ENCODE measurements at regions not wholly inside any gene's neighbourhood (a gene's known extent, or its start where the extent isn't known, plus 50 kb on each side); places are given as distances from the start of the nearest gene placed in this dataset.

DNA sequence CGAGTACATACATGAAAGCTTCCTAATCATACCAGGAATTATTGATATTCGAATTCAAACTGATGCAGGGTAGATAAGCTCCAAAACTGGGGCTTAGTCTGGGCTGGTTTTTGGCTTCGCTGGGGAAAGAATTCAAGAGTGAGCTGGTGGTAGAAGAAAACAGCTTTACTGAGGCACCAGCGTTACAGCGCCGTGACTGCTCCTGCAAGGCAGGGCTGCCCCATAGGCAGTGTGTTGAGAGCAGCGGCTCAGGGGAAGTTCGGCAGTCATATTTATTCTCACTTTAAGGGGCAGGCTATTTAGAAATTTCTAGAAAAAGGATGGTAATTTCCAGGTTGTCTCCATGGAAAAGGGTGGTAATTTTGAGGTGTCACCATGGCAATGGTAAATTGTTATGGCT lies 292.6 kb upstream of the TCF4 start:
- Histone ChIP-seq H3K36me3 (no peaks in the 10 kb centered on the region), H3K9me3 (no peaks in the 10 kb centered on the region), H3K27me3 (no peaks in the 10 kb centered on the region), H3K4me1 (no peaks in the 10 kb centered on the region), H3K4me3 (no peak overlapping the region), H3K27ac (replicated peaks in 1 of 4) (no peak overlapping the region)
- intact Hi-C loops (cut with DNase I), result no loop called here
- 88% methylated on average over 8 of the region's 8 CpGs for WGBS
- no peak for TF ChIP-seq CTCF (IDR thresholded peaks at IDR 0.05)
- no peak for TF ChIP-seq EP300 (IDR thresholded peaks at IDR 0.05)
- no peak for TF ChIP-seq POLR2AphosphoS5 (IDR thresholded peaks at IDR 0.05)
- no peak for TF ChIP-seq POLR2A (IDR thresholded peaks at IDR 0.05; ENCODE audit: low read depth)
- DNase-seq (ENCODE audit: extremely low spot score), result no peak

DNA sequence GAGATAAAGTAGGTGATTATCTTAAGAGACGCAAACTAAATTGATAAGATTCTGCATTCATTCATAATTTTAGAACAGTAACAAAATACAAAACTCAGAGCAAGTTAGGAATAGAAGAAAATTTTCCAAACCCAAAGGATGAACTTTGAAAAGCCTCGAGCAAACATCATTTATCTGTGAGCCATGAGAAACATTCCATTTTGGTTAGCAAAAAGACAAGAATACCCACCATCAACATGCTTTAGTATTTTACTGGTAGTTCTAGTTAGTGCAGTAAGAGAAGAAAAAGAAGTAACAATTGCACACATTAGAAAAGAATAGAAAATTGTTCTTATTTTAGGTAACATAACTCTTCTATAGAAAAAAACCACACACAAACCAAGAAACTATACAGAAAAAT lies 291.3 kb upstream of the TCF4 start:
- no peak for DNase-seq (ENCODE audit: extremely low spot score)
- intact Hi-C loops (cut with DNase I), result no loop called here

DNA sequence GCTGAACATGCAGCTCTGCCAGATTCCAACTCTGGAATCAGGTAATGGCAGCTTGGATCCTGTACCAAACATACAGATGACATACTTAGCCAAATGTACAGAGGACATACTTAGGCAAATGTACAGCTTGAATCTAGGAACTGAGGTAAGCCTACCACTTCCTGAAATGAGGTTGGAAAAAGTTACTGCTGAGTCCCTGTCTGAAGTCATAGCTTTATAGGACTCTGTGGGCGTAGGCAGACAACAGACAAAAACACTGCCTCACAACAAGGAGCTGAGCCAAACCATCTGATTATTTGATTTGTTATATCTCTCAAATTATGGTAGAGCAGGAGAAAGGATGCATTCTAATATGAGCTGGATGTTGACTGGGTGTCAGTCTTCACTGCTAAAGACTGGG lies 290.2 kb upstream of the TCF4 start:
- H3K27me3 ChIP-seq, result no peaks in the 10 kb centered on the region
- H3K27ac ChIP-seq (replicated peaks in 1 of 4), result no peak overlapping the region
- no peak overlapping the region for H3K4me3 ChIP-seq
- peaks cover 0 to 5% (median 0%) of the 10 kb centered on the region in 4 donors for H3K4me1 ChIP-seq
- H3K9me3 ChIP-seq, result no peaks in the 10 kb centered on the region
- no peaks in the 10 kb centered on the region for H3K36me3 ChIP-seq
- TF ChIP-seq POLR2A (IDR thresholded peaks at IDR 0.05; ENCODE audit: low read depth) (no peak), EP300 (IDR thresholded peaks at IDR 0.05) (no peak), POLR2AphosphoS5 (IDR thresholded peaks at IDR 0.05) (no peak), CTCF (IDR thresholded peaks at IDR 0.05) (no peak)
- WGBS, result 90% methylated on average over 1 of the region's 1 CpG
- DNase-seq (ENCODE audit: extremely low spot score), result no peak
- intact Hi-C loops (cut with DNase I), result no loop called here

More for the DNA sequence above, 291.3 kb upstream of the TCF4 start:
- Histone ChIP-seq H3K9me3 (no peaks in the 10 kb centered on the region), H3K27me3 (no peaks in the 10 kb centered on the region), H3K4me3 (no peak overlapping the region), H3K27ac (replicated peaks in 1 of 4) (no peak overlapping the region), H3K36me3 (no peaks in the 10 kb centered on the region), H3K4me1 (peaks cover 0 to 5% (median 0%) of the 10 kb centered on the region in 4 donors)
- TF ChIP-seq POLR2AphosphoS5 (IDR thresholded peaks at IDR 0.05) (no peak), EP300 (IDR thresholded peaks at IDR 0.05) (no peak), CTCF (IDR thresholded peaks at IDR 0.05) (no peak), POLR2A (IDR thresholded peaks at IDR 0.05; ENCODE audit: low read depth) (no peak)
- 71% methylated on average over 2 of the region's 2 CpGs for WGBS

- Histone ChIP-seq H3K4me3 (no peak overlapping the region), H3K9me3 (no peaks in the 10 kb centered on the region), H3K4me1 (peaks cover 0 to 5% (median 0%) of the 10 kb centered on the region in 4 donors), H3K36me3 (no peaks in the 10 kb centered on the region), H3K27me3 (no peaks in the 10 kb centered on the region), H3K27ac (replicated peaks in 1 of 4) (no peak overlapping the region)
- 100% methylated on average over 1 of the region's 1 CpG for WGBS
- DNase-seq (ENCODE audit: extremely low spot score), result no peak
- intact Hi-C loops (cut with DNase I), result no loop called here
- TF ChIP-seq POLR2AphosphoS5 (IDR thresholded peaks at IDR 0.05) (no peak), CTCF (IDR thresholded peaks at IDR 0.05) (no peak), EP300 (IDR thresholded peaks at IDR 0.05) (no peak), POLR2A (IDR thresholded peaks at IDR 0.05; ENCODE audit: low read depth) (no peak)
Measured at GRCh38 chr18:55877321-55877720, 289.3 kb upstream of the TCF4 start.

DNA sequence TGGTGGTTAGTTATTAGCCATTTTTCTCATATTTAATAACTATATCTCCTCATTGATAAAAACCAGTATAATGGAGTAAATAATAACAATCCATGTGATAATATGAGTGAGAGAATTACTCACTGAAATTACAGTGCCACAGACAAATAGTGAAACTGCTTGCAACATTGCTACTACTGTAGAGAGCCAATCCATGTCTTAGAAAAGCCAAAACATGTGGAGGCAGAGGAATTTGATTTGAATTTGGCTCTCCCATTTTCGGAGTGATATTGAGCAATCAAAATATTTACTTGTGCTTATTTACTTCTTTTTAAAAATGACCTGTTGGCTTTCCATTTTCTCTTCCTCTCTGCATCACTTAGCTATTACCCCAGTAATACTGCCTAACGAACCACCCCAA lies 288.3 kb upstream of the TCF4 start:
- Histone ChIP-seq H3K27me3 (no peaks in the 10 kb centered on the region), H3K4me3 (no peak overlapping the region), H3K27ac (replicated peaks in 1 of 4) (no peak overlapping the region), H3K36me3 (no peaks in the 10 kb centered on the region), H3K4me1 (peaks cover 0 to 5% (median 0%) of the 10 kb centered on the region in 4 donors), H3K9me3 (no peaks in the 10 kb centered on the region)
- intact Hi-C loops (cut with DNase I), result no loop called here
- no peak for TF ChIP-seq POLR2A (IDR thresholded peaks at IDR 0.05; ENCODE audit: low read depth)
- TF ChIP-seq EP300 (IDR thresholded peaks at IDR 0.05), result no peak
- no peak for DNase-seq (ENCODE audit: extremely low spot score)
- WGBS, result 82% methylated on average over 2 of the region's 2 CpGs
